Lower lobe of right lung (tissue), 2 donors: ENCODE measurements at regions not wholly inside any gene's neighbourhood (a gene's known extent, or its start where the extent isn't known, plus 50 kb on each side); places are given as distances from the start of the nearest gene placed in this dataset.

ENCODE experiments used
- ATAC-seq, 2 donors: fragments of 200-7000 bp; cut with Tn5 transposase; one replicate each; pipeline ENCODE4 v1.9.1; 2020 to 2022; ENCODE audit warnings: mild to moderate bottlenecking in 2 of 2, moderate library complexity in 2 of 2
- DNase-seq: peaks from one replicate; pipeline ENCODE4 v3.0.0-alpha.2; 2020
- H3K27ac ChIP-seq: fragments of 200-600 bp; one replicate; pipeline ENCODE4 v1.8.0; 2022
- H3K27me3 ChIP-seq: fragments of 200-600 bp; one replicate; pipeline ENCODE4 v1.8.0; 2022; ENCODE audit warnings: low read depth
- H3K36me3 ChIP-seq: fragments of 200-600 bp; one replicate; pipeline ENCODE4 v1.8.0; 2022; ENCODE audit warnings: mild to moderate bottlenecking
- H3K4me1 ChIP-seq: fragments of 200-600 bp; one replicate; pipeline ENCODE4 v1.8.0; 2022
- H3K4me3 ChIP-seq: fragments of 200-600 bp; one replicate; pipeline ENCODE4 v1.8.0; 2022; ENCODE audit warnings: mild to moderate bottlenecking
- H3K9me3 ChIP-seq: fragments of 200-600 bp; one replicate; pipeline ENCODE4 v1.8.0; 2022
- CTCF ChIP-seq: fragments of 200-600 bp; IDR thresholded peaks from one replicate; pipeline ENCODE4 v1.8.0; 2022; ENCODE audit warnings: antibody characterized with exemption, mild to moderate bottlenecking
- intact Hi-C: fragments of 100-400 bp; cut with DNase I; formaldehyde crosslinking; loops from one replicate; pipeline ENCODE4 v1.11.0; 2022
- donor health status: DM: no; HTN: yes; CAD: no; lungs with severe emphysema.

GRCh38 chr6:134510920-134511319, 193.0 kb upstream of the SGK1 start:
- no peaks in the 10 kb centered on the region for H3K36me3 ChIP-seq
- no peaks in the 10 kb centered on the region for H3K27me3 ChIP-seq
- no peak overlapping the region for H3K4me3 ChIP-seq
- H3K4me1 ChIP-seq = peaks cover 22% of the 10 kb centered on the region
- DNase-seq (no peak), ATAC-seq (peak; percentile 29 to 56)
- intact Hi-C loops = no loop called here
- no peak for TF ChIP-seq CTCF
- no peak overlapping the region for H3K27ac ChIP-seq
- no peaks in the 10 kb centered on the region for H3K9me3 ChIP-seq

GRCh38 chr6:134510142-134510541, 192.2 kb upstream of the SGK1 start:
- H3K27me3 ChIP-seq = no peaks in the 10 kb centered on the region
- no peak overlapping the region for H3K27ac ChIP-seq
- H3K36me3 ChIP-seq = no peaks in the 10 kb centered on the region
- H3K4me1 ChIP-seq = peaks cover 22% of the 10 kb centered on the region
- DNase-seq (no peak), ATAC-seq (no peak)
- intact Hi-C loops = no loop called here
- no peaks in the 10 kb centered on the region for H3K9me3 ChIP-seq
- H3K4me3 ChIP-seq = no peak overlapping the region
- no peak for TF ChIP-seq CTCF

- Histone ChIP-seq H3K36me3 (no peaks in the 10 kb centered on the region), H3K27ac (no peak overlapping the region), H3K9me3 (no peaks in the 10 kb centered on the region), H3K4me3 (no peak overlapping the region), H3K27me3 (no peaks in the 10 kb centered on the region), H3K4me1 (peaks cover 22% of the 10 kb centered on the region)
- no peak for DNase-seq
- no peak for ATAC-seq
- no peak for TF ChIP-seq CTCF
- intact Hi-C loops = no loop called here
These were observed 191.1 kb upstream of the SGK1 start for GRCh38 chr6:134508862-134509498.

GRCh38 chr6:134506162-134506561, 188.2 kb upstream of the SGK1 start:
- ATAC-seq = no peak
- peaks cover 10% of the 10 kb centered on the region for H3K4me1 ChIP-seq
- no peak overlapping the region for H3K27ac ChIP-seq
- H3K27me3 ChIP-seq = no peaks in the 10 kb centered on the region
- no peak for DNase-seq
- TF ChIP-seq CTCF = no peak
- H3K36me3 ChIP-seq = no peaks in the 10 kb centered on the region
- H3K4me3 ChIP-seq = no peak overlapping the region
- intact Hi-C loops = no loop called here
- H3K9me3 ChIP-seq = no peaks in the 10 kb centered on the region

GRCh38 chr6:134503585-134504281, 185.8 kb upstream of the SGK1 start:
- no peak for TF ChIP-seq CTCF
- ATAC-seq (peak in 1 of 2 donors; percentile 53), DNase-seq (no peak)
- Histone ChIP-seq H3K9me3 (no peaks in the 10 kb centered on the region), H3K36me3 (no peaks in the 10 kb centered on the region), H3K4me1 (no peaks in the 10 kb centered on the region), H3K4me3 (no peak overlapping the region), H3K27me3 (no peaks in the 10 kb centered on the region), H3K27ac (no peak overlapping the region)
- intact Hi-C loops = no loop called here
